Ascending aorta (tissue), 2 donors: ENCODE measurements at regions not wholly inside any gene's neighbourhood (a gene's known extent, or its start where the extent isn't known, plus 50 kb on each side); places are given as distances from the start of the nearest gene placed in this dataset.

ENCODE experiments used
- DNase-seq, 2 donors: peaks; one replicate each; pipeline ENCODE4 v3.0.0-alpha.2; 2019; ENCODE audit warnings: low spot score in 2 of 2
- H3K27ac ChIP-seq, 2 donors: fragments of 200-600 bp; sonication (generic); one replicate each; pipeline ENCODE4 v1.5.1; 2016 to 2017; ENCODE audit warnings: mild to moderate bottlenecking in 1 of 2
- H3K27me3 ChIP-seq: fragments of 200-600 bp; sonication (generic); one replicate; pipeline ENCODE4 v1.5.1; 2017
- H3K36me3 ChIP-seq, 2 donors: fragments of 200-600 bp; sonication (generic); one replicate each; pipeline ENCODE4 v1.5.1; 2016
- H3K4me1 ChIP-seq, 2 donors: fragments of 200-600 bp; sonication (generic); one replicate each; pipeline ENCODE4 v1.5.1; 2016 to 2017; ENCODE audit warnings: mild to moderate bottlenecking in 1 of 2
- H3K4me3 ChIP-seq, 2 donors: fragments of 200-600 bp; sonication (generic); one replicate each; pipeline ENCODE4 v1.5.1; 2016 to 2017; ENCODE audit warnings: mild to moderate bottlenecking in 1 of 2
- H3K9me3 ChIP-seq, 2 donors: fragments of 200-600 bp; sonication (generic); one replicate each; pipeline ENCODE4 v1.5.1; 2016
- CTCF ChIP-seq, 3 experiments: fragments of 200-600 bp in 2 of 3; fragments of 450-650 bp in 1 of 3; sonication (generic) in 2 of 3; IDR thresholded peaks; one replicate each; pipeline ENCODE4 v1.5.1; 2016 to 2019; ENCODE audit warnings: antibody characterized with exemption in 3 of 3, mild to moderate bottlenecking in 1 of 3, moderate library complexity in 1 of 3
- intact Hi-C: fragments of 100-400 bp; cut with DNase I; formaldehyde crosslinking; loops from one replicate; pipeline ENCODE4 v1.15.1; 2023

- no peak for TF ChIP-seq CTCF (IDR thresholded peaks at IDR 0.05)
- no peak for DNase-seq
- H3K27me3 ChIP-seq = no peaks in the 10 kb centered on the region
- H3K4me1 ChIP-seq = no peaks in the 10 kb centered on the region
- intact Hi-C loops = no loop called here
- no peak overlapping the region for H3K27ac ChIP-seq
- H3K9me3 ChIP-seq = no peaks in the 10 kb centered on the region
- no peak overlapping the region for H3K4me3 ChIP-seq
- no peaks in the 10 kb centered on the region for H3K36me3 ChIP-seq
Observed at GRCh38 chr3:111454551-111454950, 87.4 kb upstream of the CD96 start.

GRCh38 chr3:111465081-111465670 is 76.8 kb upstream of the CD96 start:
- no peak for TF ChIP-seq CTCF (IDR thresholded peaks at IDR 0.05)
- Histone ChIP-seq H3K27me3 (no peaks in the 10 kb centered on the region), H3K4me1 (no peaks in the 10 kb centered on the region), H3K36me3 (no peaks in the 10 kb centered on the region), H3K27ac (no peak overlapping the region), H3K4me3 (no peak overlapping the region), H3K9me3 (no peaks in the 10 kb centered on the region)
- intact Hi-C loops = no loop called here
- DNase-seq = no peak

- no peaks in the 10 kb centered on the region for H3K4me1 ChIP-seq
- DNase-seq = no peak
- TF ChIP-seq CTCF (IDR thresholded peaks at IDR 0.05) = no peak
- H3K36me3 ChIP-seq = no peaks in the 10 kb centered on the region
- H3K27ac ChIP-seq = no peak overlapping the region
- H3K4me3 ChIP-seq = no peak overlapping the region
- intact Hi-C loops = no loop called here
- H3K9me3 ChIP-seq = no peaks in the 10 kb centered on the region
- no peaks in the 10 kb centered on the region for H3K27me3 ChIP-seq
Observed at GRCh38 chr3:111470032-111470431, 72.0 kb upstream of the CD96 start.

GRCh38 chr3:111471831-111472230 is 70.2 kb upstream of the CD96 start:
- Histone ChIP-seq H3K9me3 (no peaks in the 10 kb centered on the region), H3K36me3 (no peaks in the 10 kb centered on the region), H3K27me3 (no peaks in the 10 kb centered on the region), H3K4me3 (no peak overlapping the region), H3K4me1 (no peaks in the 10 kb centered on the region), H3K27ac (no peak overlapping the region)
- intact Hi-C loops = no loop called here
- no peak for DNase-seq
- TF ChIP-seq CTCF (IDR thresholded peaks at IDR 0.05) = no peak

GRCh38 chr3:111472556-111472955 is 69.4 kb upstream of the CD96 start:
- no peaks in the 10 kb centered on the region for H3K36me3 ChIP-seq
- no peak for DNase-seq
- no peaks in the 10 kb centered on the region for H3K4me1 ChIP-seq
- TF ChIP-seq CTCF (IDR thresholded peaks at IDR 0.05) = no peak
- H3K9me3 ChIP-seq = no peaks in the 10 kb centered on the region
- intact Hi-C loops = no loop called here
- H3K4me3 ChIP-seq = no peak overlapping the region
- H3K27ac ChIP-seq = no peak overlapping the region
- no peaks in the 10 kb centered on the region for H3K27me3 ChIP-seq

- intact Hi-C loops = no loop called here
- H3K4me3 ChIP-seq = no peak overlapping the region
- H3K27ac ChIP-seq = no peak overlapping the region
- DNase-seq = no peak
- no peaks in the 10 kb centered on the region for H3K27me3 ChIP-seq
- TF ChIP-seq CTCF (IDR thresholded peaks at IDR 0.05) = no peak
- no peaks in the 10 kb centered on the region for H3K9me3 ChIP-seq
- H3K4me1 ChIP-seq = no peaks in the 10 kb centered on the region
- H3K36me3 ChIP-seq = no peaks in the 10 kb centered on the region
Observed at GRCh38 chr3:111473550-111473949, 68.4 kb upstream of the CD96 start.
